HUES64 (cell line): ENCODE measurements at regions not wholly inside any gene's neighbourhood (a gene's known extent, or its start where the extent isn't known, plus 50 kb on each side); places are given as distances from the start of the nearest gene placed in this dataset.

Experiments used
- H3K27ac ChIP-seq: 2 replicates; pipeline ENCODE4 v1.7.0; 2013; ENCODE audit warnings: low read depth, low read length, inconsistent platforms
- H3K27me3 ChIP-seq: 2 replicates; pipeline ENCODE4 v1.6.1; 2013; ENCODE audit warnings: mild to moderate bottlenecking, low read length; ENCODE audit not compliant: insufficient read depth
- H3K36me3 ChIP-seq: 2 replicates; pipeline ENCODE4 v1.6.1; 2013; ENCODE audit warnings: mild to moderate bottlenecking, low read length; ENCODE audit not compliant: insufficient read depth
- H3K4me1 ChIP-seq: 2 replicates; pipeline ENCODE4 v1.6.1; 2013; ENCODE audit warnings: mild to moderate bottlenecking, low read length, moderate library complexity; ENCODE audit not compliant: insufficient read depth
- H3K4me3 ChIP-seq: 2 replicates; pipeline ENCODE4 v1.5.1; 2013; ENCODE audit warnings: mild to moderate bottlenecking, low read length, moderate library complexity
- H3K9ac ChIP-seq: 2 replicates; pipeline ENCODE4 v1.6.1; 2013; ENCODE audit warnings: mild to moderate bottlenecking, low read depth, low read length
- H3K9me3 ChIP-seq: 2 replicates; pipeline ENCODE4 v1.6.1; 2013; ENCODE audit warnings: low read depth, low read length; ENCODE audit not compliant: insufficient read depth
- WGBS: fragments of 150-250, 120-280 bp; methylation state at CpG from one replicate; pipeline ENCODE4 v1.1.7; 2013; ENCODE audit warnings: missing lambda C conversion rate; 5-methylcytosine and 5-hydroxymethylcytosine counted together

GRCh38 chr6:147128056-147128455 is 76.2 kb upstream of the STXBP5 start:
- WGBS, result no CpG with 5 or more reads among the region's 2 CpGs
- H3K27ac ChIP-seq, result no peak overlapping the region

DNA sequence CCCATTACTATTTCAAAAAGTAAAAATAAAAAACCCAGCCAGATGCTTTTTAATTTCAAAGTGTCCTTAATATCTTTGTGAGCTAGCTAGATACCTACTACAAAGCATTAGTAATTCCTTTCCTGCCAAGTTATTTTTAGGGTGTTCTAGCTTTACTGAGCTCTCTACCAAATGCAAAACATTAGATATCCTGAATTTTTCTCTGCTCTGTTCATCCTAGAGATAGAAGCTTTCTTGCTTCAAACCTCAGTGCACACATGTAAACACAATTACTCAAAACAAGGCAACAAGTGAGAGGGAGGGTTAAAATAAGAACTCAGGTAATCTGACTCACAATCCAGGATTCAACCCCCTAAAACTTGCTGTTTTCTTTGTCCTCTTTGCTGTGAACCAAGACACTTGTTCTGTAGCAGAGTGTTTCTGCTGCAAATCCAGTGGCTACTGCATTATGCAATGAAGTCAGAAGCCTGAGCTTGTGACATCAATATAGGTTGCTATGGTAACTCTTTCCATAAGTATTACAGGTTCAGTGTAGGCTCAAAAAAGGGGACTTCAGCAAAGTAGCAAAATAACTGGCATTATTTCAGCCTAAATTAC is 72.6 kb upstream of the STXBP5 start:
- H3K4me1 ChIP-seq, result peaks cover 28% of the 10 kb centered on the region
- H3K27ac ChIP-seq, result no peak overlapping the region
- no peak overlapping the region; the same call in 1 of the 2 replicates for H3K9ac ChIP-seq
- no peaks in the 10 kb centered on the region for H3K27me3 ChIP-seq
- no peaks in the 10 kb centered on the region for H3K9me3 ChIP-seq
- no peaks in the 10 kb centered on the region for H3K36me3 ChIP-seq
- no peak overlapping the region for H3K4me3 ChIP-seq

More at GRCh38 chr6:147128056-147128455, 76.2 kb upstream of the STXBP5 start:
- Histone ChIP-seq H3K4me3 (no peak overlapping the region), H3K9me3 (no peaks in the 10 kb centered on the region), H3K36me3 (no peaks in the 10 kb centered on the region), H3K4me1 (peaks cover 14% of the 10 kb centered on the region), H3K9ac (no peak overlapping the region), H3K27me3 (no peaks in the 10 kb centered on the region)

GRCh38 chr6:147132889-147133288 is 71.3 kb upstream of the STXBP5 start:
- Histone ChIP-seq H3K27ac (no peak overlapping the region), H3K27me3 (no peaks in the 10 kb centered on the region), H3K9ac (no peak overlapping the region), H3K36me3 (no peaks in the 10 kb centered on the region), H3K4me3 (no peak overlapping the region), H3K9me3 (no peaks in the 10 kb centered on the region), H3K4me1 (peaks cover 28% of the 10 kb centered on the region)
- 100% methylated on average over 3 of the region's 3 CpGs for WGBS

GRCh38 chr6:147133669-147134068 is 70.5 kb upstream of the STXBP5 start:
- Histone ChIP-seq H3K9me3 (no peaks in the 10 kb centered on the region), H3K27ac (no peak overlapping the region), H3K4me3 (no peak overlapping the region), H3K36me3 (no peaks in the 10 kb centered on the region), H3K9ac (no peak overlapping the region), H3K27me3 (no peaks in the 10 kb centered on the region), H3K4me1 (peaks cover 28% of the 10 kb centered on the region)
- 100% methylated on average over 4 of the region's 4 CpGs for WGBS

DNA sequence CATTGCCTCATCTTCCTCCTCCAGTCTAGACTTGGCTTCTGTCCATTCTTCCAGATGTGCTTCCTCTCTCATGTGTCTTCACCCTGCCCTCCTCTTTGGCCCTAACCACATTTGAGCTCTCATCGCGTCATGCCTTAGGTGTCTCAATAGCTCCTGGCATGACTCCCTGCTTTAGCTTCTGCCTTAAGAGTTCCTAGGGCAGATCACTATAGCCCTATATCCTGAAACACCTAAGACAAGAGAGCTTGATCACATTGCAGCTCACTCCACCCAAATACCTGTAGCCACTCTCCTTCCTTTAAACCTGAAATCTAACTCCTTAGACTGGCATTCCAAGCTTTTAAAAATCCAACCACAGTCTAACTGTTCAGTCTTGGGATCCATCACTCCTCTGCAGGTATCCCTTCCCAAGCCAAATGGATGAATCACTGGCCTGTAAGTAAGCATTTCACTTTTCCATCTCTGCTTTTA is 69.0 kb upstream of the STXBP5 start:
- Histone ChIP-seq H3K27me3 (no peaks in the 10 kb centered on the region), H3K36me3 (no peaks in the 10 kb centered on the region), H3K9me3 (no peaks in the 10 kb centered on the region), H3K27ac (no peak overlapping the region), H3K9ac (no peak overlapping the region), H3K4me1 (peaks cover 28% of the 10 kb centered on the region), H3K4me3 (no peak overlapping the region)
- 94% methylated on average over 2 of the region's 2 CpGs for WGBS

GRCh38 chr6:147136057-147136456 is 68.2 kb upstream of the STXBP5 start:
- H3K36me3 ChIP-seq, result no peaks in the 10 kb centered on the region
- H3K9ac ChIP-seq, result no peak overlapping the region
- no peak overlapping the region for H3K27ac ChIP-seq
- peaks cover 28% of the 10 kb centered on the region for H3K4me1 ChIP-seq
- 79% methylated on average over 2 of the region's 2 CpGs for WGBS
- H3K4me3 ChIP-seq, result no peak overlapping the region
- H3K9me3 ChIP-seq, result no peaks in the 10 kb centered on the region
- H3K27me3 ChIP-seq, result no peaks in the 10 kb centered on the region

DNA sequence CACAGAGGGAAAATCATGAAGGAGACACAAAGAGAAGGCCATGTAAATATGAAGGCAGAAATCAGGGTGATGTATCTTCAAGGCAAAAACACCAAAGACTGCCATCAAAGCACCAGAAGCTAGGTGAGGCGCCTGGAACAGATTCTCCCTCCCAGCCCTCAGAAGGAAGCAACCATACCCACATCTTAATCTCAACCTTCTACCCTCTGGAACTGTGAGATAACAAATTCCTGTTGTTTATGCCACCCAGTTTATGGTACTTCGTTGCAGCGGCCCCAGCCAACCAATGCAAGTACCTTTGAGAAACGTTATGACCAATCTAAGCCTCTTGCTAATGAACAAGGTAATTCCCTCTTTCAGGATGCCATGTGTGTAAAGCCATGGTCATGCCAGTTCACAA is 66.2 kb upstream of the STXBP5 start:
- no peak overlapping the region for H3K9ac ChIP-seq
- no peaks in the 10 kb centered on the region for H3K27me3 ChIP-seq
- no peaks in the 10 kb centered on the region for H3K36me3 ChIP-seq
- H3K27ac ChIP-seq, result no peak overlapping the region
- H3K4me1 ChIP-seq, result peaks cover 14% of the 10 kb centered on the region; the same call in 1 of the 2 replicates
- WGBS, result 92% methylated on average over 4 of the region's 4 CpGs
- H3K4me3 ChIP-seq, result no peak overlapping the region
- no peaks in the 10 kb centered on the region for H3K9me3 ChIP-seq

DNA sequence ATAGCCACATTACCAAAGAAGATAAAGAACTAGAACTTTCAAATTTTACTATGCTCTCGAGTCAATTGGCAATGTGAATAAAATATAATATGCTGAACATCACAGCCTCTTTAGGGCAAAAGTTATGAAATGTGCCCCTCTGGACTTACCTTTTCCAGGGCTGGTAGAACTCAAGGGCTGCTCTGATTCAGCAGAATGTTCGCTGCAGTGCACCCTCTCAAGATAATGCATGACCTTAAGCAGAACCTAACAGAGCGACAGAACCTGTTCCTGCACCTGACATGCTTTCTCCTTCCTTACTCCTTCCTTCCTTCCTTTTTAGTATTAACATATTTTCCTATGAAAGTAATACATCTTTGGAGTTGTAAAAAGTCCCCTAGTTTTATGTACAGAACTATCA is 65.4 kb upstream of the STXBP5 start:
- Histone ChIP-seq H3K27me3 (no peaks in the 10 kb centered on the region), H3K4me1 (peaks cover 14% of the 10 kb centered on the region; the same call in 1 of the 2 replicates), H3K27ac (no peak overlapping the region), H3K4me3 (no peak overlapping the region), H3K9ac (no peak overlapping the region), H3K9me3 (no peaks in the 10 kb centered on the region), H3K36me3 (no peaks in the 10 kb centered on the region)
- WGBS, result 94% methylated on average over 3 of the region's 3 CpGs

DNA sequence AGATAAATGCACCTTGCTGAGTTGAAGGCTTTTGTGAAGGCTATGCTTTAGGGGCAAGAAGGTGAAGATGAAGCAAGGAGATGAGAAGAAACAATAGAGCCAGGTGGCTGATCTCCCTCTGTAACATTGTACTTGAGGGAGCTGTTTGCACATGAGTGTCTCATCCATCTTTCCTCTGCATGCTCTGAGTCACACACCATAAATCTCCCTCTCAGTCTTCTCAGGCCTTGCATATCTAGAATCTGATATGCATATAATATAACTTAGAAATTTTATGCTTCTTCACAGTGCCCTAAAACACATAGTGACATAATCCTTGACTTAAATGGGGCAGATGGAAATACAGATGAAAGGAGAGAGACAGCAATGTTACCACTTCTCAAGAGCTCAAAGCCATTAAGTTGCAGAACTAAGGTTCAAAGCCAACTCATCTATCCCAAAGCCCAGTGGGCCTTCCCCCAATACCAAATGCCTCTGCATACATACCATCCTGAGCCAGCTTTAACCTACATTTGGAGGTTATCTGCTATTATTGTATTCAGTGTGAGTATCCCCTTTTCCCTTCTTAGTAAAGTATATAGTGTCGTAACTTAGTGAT is 62.4 kb upstream of the STXBP5 start:
- 100% methylated on average over 1 of the region's 1 CpG for WGBS
- Histone ChIP-seq H3K27me3 (no peaks in the 10 kb centered on the region), H3K27ac (no peak overlapping the region), H3K36me3 (no peaks in the 10 kb centered on the region), H3K9ac (no peak overlapping the region), H3K4me3 (no peak overlapping the region), H3K4me1 (no peaks in the 10 kb centered on the region), H3K9me3 (no peaks in the 10 kb centered on the region)

DNA sequence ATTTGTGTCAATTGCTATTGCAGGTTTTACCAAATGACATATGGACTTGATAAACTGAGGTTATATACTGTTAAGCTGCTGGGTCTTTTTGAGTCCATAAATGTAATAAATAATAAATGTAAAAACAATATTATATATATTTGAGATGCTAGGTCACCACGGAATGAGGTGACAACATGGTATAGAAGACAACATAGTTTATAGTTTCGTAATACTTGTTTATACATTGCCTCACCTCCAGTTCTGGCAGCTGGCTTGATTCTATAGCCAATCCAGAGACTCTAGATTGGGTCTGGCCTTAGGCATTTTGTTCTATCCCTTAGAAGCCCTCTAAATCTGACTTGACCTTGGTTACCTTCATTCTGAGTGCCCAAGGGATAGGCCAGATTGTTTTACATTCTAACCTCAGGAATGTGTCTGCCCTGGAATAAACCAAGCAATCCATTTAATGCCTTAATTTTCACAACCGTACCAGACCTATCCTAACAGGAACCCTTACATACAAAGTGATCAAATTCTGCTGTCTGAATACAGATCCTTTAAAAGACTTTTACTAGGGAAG is 61.5 kb upstream of the STXBP5 start:
- no peak overlapping the region for H3K4me3 ChIP-seq
- H3K4me1 ChIP-seq, result no peaks in the 10 kb centered on the region
- H3K9me3 ChIP-seq, result no peaks in the 10 kb centered on the region
- H3K9ac ChIP-seq, result no peak overlapping the region
- no peak overlapping the region for H3K27ac ChIP-seq
- H3K36me3 ChIP-seq, result no peaks in the 10 kb centered on the region
- WGBS, result 100% methylated on average over 2 of the region's 3 CpGs
- no peaks in the 10 kb centered on the region for H3K27me3 ChIP-seq

DNA sequence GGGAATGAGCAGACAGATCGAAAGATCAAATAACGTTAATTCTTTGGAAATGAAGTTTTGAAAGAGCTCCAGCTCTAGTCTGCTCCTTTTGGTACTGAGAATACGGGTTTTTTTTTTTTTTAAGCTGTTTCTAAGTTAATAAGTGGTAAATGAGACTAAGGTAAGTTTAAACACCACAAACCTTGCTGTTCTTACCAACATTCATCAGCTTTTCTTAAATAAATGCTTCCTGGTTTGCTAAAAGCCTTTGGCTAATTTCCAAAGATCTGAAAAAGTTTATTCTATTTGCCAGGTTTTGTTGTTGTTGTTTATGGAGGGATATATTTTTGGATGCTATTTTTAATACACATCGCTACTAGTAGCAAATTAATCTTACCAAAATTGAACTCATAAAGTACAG is 55.1 kb upstream of the STXBP5 start:
- 96% methylated on average over 4 of the region's 4 CpGs for WGBS
- Histone ChIP-seq H3K4me1 (no peaks in the 10 kb centered on the region), H3K27me3 (no peaks in the 10 kb centered on the region), H3K9me3 (no peaks in the 10 kb centered on the region), H3K4me3 (no peak overlapping the region), H3K27ac (no peak overlapping the region), H3K36me3 (no peaks in the 10 kb centered on the region), H3K9ac (no peak overlapping the region)
